SK-N-MC (cell line): ENCODE measurements at regions not wholly inside any gene's neighbourhood (a gene's known extent, or its start where the extent isn't known, plus 50 kb on each side); places are given as distances from the start of the nearest gene placed in this dataset.

Source experiments
- EZH2 ChIP-seq: fragments of 200-600 bp; sonication (generic); IDR thresholded peaks from one replicate; pipeline ENCODE4 v1.6.1; 2017; ENCODE audit warnings: antibody characterized with exemption
- FOXP2 ChIP-seq: optimal IDR thresholded peaks from 2 replicates; pipeline ENCODE3; 2011; ENCODE audit warnings: mild to moderate bottlenecking, moderate library complexity; ENCODE audit not compliant: insufficient read depth; ENCODE audit errors: extremely low read length, control extremely low read depth
- POLR2AphosphoS5 ChIP-seq: IDR thresholded peaks from 2 replicates; pipeline ENCODE4 v1.6.1; 2012; ENCODE audit warnings: mild to moderate bottlenecking, low read depth, low read length, borderline replicate concordance

- no peak for TF ChIP-seq POLR2AphosphoS5
- TF ChIP-seq EZH2, result no peak
- TF ChIP-seq FOXP2, result no peak
These were observed 219.8 kb upstream of the FAT1 start for GRCh38 chr4:186943411-186943810.
